B cell (primary cell): ENCODE measurements at regions not wholly inside any gene's neighbourhood (a gene's known extent, or its start where the extent isn't known, plus 50 kb on each side); places are given as distances from the start of the nearest gene placed in this dataset.

ENCODE experiments used
- ATAC-seq: fragments of 200-7000 bp; cut with Tn5 transposase; one replicate; pipeline ENCODE4 v1.10.0; 2021; ENCODE audit warnings: low read depth, mild to moderate bottlenecking, moderate number of reproducible peaks, moderate library complexity
- CTCF ChIA-PET: fragments of 350-600 bp; sonication (Branson Sonifier 250); formaldehyde crosslinking; loops from one replicate; lab custom pipeline; 2021; ENCODE audit warnings: antibody characterized with exemption, inconsistent platforms; lab: Charles Lee
- POLR2A ChIA-PET: fragments of 350-600 bp; sonication (Branson Sonifier 250); formaldehyde crosslinking; loops from one replicate; lab custom pipeline; 2021; ENCODE audit warnings: antibody characterized with exemption; lab: Charles Lee
- DNase-seq: peaks from one replicate; pipeline ENCODE4 v3.0.0; 2013
- H2AFZ ChIP-seq: 2 replicates; pipeline ENCODE4 v1.6.1; 2012; ENCODE audit warnings: mild to moderate bottlenecking, low read depth, low read length; ENCODE audit not compliant: insufficient read depth, poor library complexity, severe bottlenecking
- H3K27ac ChIP-seq, 2 donors: 1 replicate in 1 of 2; 2 replicates in 1 of 2; pipeline ENCODE4 v1.5.1; 2012 to 2013; ENCODE audit warnings: low read length in 2 of 2, mild to moderate bottlenecking in 2 of 2, moderate library complexity in 1 of 2
- H3K27me3 ChIP-seq, 4 experiments: fragments of 200-600 bp in 1 of 4; sonication (generic) in 1 of 4; replicated peaks in 1 of 4; 1 replicate in 2 of 4; 2 replicates in 2 of 4; pipeline versions ENCODE4 v1.6.1 to v1.7.0; 2013 to 2016; ENCODE audit warnings: low read length in 3 of 4, mild to moderate bottlenecking in 2 of 4, mixed read lengths in 1 of 4, moderate library complexity in 1 of 4; ENCODE audit not compliant: insufficient read depth in 4 of 4, control insufficient read depth in 3 of 4; ENCODE audit errors: control extremely low read depth in 1 of 4
- H3K36me3 ChIP-seq, 2 experiments: replicated peaks in 1 of 2; 1 replicate in 1 of 2; 2 replicates in 1 of 2; pipeline versions ENCODE4 v1.6.1 to v1.7.1; 2013; ENCODE audit warnings: low read length in 1 of 2; ENCODE audit not compliant: insufficient read depth in 2 of 2, control insufficient read depth in 1 of 2; ENCODE audit errors: control extremely low read depth in 1 of 2, extremely low read depth in 1 of 2
- H3K4me1 ChIP-seq, 2 donors: fragments of 200-600 bp in 1 of 2; sonication (generic) in 1 of 2; 1 replicate in 1 of 2; 2 replicates in 1 of 2; pipeline versions ENCODE4 v1.5.1 to v1.6.1; 2013 to 2017; ENCODE audit warnings: low read length in 2 of 2; ENCODE audit not compliant: control insufficient read depth in 2 of 2, insufficient read depth in 2 of 2
- H3K4me2 ChIP-seq: replicated peaks from 2 replicates; pipeline ENCODE3; 2012; ENCODE audit warnings: mild to moderate bottlenecking, low read depth, low read length; ENCODE audit not compliant: poor library complexity, severe bottlenecking
- H3K4me3 ChIP-seq, 5 experiments: fragments of 200-600 bp in 1 of 5; sonication (generic) in 1 of 5; 1 replicate in 3 of 5; 2 replicates in 2 of 5; pipeline versions ENCODE4 v1.5.1 to v1.7.0; 2011 to 2016; ENCODE audit warnings: low read length in 4 of 5, mild to moderate bottlenecking in 4 of 5, low read depth in 2 of 5, control low read depth in 1 of 5, moderate library complexity in 1 of 5; ENCODE audit not compliant: insufficient read depth in 1 of 5; ENCODE audit errors: control extremely low read depth in 1 of 5, extremely low read depth in 1 of 5
- H3K79me2 ChIP-seq: fragments of 200-600 bp; sonication (generic); one replicate; pipeline ENCODE4 v1.6.0; 2016; ENCODE audit warnings: low read length; ENCODE audit not compliant: control insufficient read depth, insufficient read depth
- H3K9ac ChIP-seq: fragments of 200-600 bp; sonication (generic); 2 replicates; pipeline ENCODE4 v1.6.1; 2017; ENCODE audit warnings: mild to moderate bottlenecking, low read length, moderate library complexity
- H3K9me3 ChIP-seq, 3 donors: one replicate each; pipeline versions ENCODE4 v1.6.1 to v1.7.1; 2013; ENCODE audit warnings: low read length in 2 of 3; ENCODE audit not compliant: control insufficient read depth in 2 of 3, insufficient read depth in 1 of 3; ENCODE audit errors: control extremely low read depth in 1 of 3
- H4K20me1 ChIP-seq: 2 replicates; pipeline ENCODE4 v1.6.0; 2012; ENCODE audit warnings: mild to moderate bottlenecking, low read length; ENCODE audit not compliant: insufficient read depth, control insufficient read depth, poor library complexity, severe bottlenecking
- H3K27ac Mint-ChIP-seq: one replicate; pipeline ENCODE4 v1.8.0; 2021; ENCODE audit warnings: mixed read lengths
- H3K27me3 Mint-ChIP-seq: one replicate; pipeline ENCODE4 v1.8.0; 2021; ENCODE audit warnings: mixed read lengths
- H3K4me1 Mint-ChIP-seq: one replicate; pipeline ENCODE4 v1.8.0; 2021; ENCODE audit warnings: mixed read lengths
- H3K4me3 Mint-ChIP-seq: one replicate; pipeline ENCODE4 v1.8.0; 2021; ENCODE audit warnings: mixed read lengths
- H3K9me3 Mint-ChIP-seq: one replicate; pipeline ENCODE4 v1.8.0; 2022; ENCODE audit warnings: mixed read lengths; ENCODE audit not compliant: insufficient read depth
- EZH2 ChIP-seq: IDR thresholded peaks from 2 replicates; pipeline ENCODE4 v1.6.1; 2012; ENCODE audit warnings: borderline replicate concordance, low read depth, mild to moderate bottlenecking, moderate library complexity, low read length; ENCODE audit not compliant: insufficient read depth, poor library complexity, severe bottlenecking
- WGBS: methylation state at CpG from one replicate; pipeline ENCODE4 v1.1.5; 2013; ENCODE audit warnings: missing lambda C conversion rate; ENCODE audit not compliant: insufficient coverage; 5-methylcytosine and 5-hydroxymethylcytosine counted together
- intact Hi-C: fragments of 100-400 bp; cut with micrococcal nuclease; formaldehyde crosslinking; loops from one replicate; pipeline ENCODE4 v1.10.0; 2022
- TF ChIP-seq, protein P1 (sequence below): fragments of 200-600 bp; IDR thresholded peaks from one replicate; pipeline ENCODE4 v1.8.0; 2022; ENCODE audit warnings: antibody characterized with exemption, mild to moderate bottlenecking

DNA sequence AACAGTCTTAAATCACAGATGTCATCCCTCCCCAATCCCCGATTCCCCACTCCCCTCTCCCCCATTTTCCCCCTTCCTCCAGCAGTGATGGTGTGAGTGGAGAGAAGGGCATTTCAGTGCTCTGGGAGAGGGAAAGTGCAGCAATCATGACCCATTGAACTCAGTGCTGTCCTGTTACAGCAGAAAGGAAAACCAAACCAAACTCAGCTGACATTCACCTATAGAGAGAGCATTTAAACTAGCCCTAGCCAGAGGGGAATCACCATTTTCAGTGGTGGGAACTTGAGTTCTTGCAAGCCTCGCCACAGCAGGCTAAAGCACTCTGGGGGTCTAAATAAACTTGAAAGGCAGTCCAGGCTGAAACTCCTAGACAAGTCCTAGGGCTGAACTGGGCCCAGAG is 129.9 kb upstream of the COL21A1 start:
- Mint-ChIP-seq H3K27me3 (no peaks in the 10 kb centered on the region), H3K4me1 (no peaks in the 10 kb centered on the region), H3K27ac (no peak overlapping the region), H3K4me3 (no peak overlapping the region), H3K9me3 (no peaks in the 10 kb centered on the region)
- Histone ChIP-seq H3K27me3 (no peaks in the 10 kb centered on the region), H3K9ac (no peak overlapping the region), H3K4me2 (no peak overlapping the region), H2AFZ (no peak overlapping the region), H3K4me3 (no peak overlapping the region), H3K27ac (no peak overlapping the region), H3K36me3 (no peaks in the 10 kb centered on the region), H3K9me3 (no peaks in the 10 kb centered on the region), H4K20me1 (no peaks in the 10 kb centered on the region), H3K79me2 (no peaks in the 10 kb centered on the region), H3K4me1 (no peaks in the 10 kb centered on the region)
- WGBS: 70% methylated on average over 1 of the region's 2 CpGs
- ChIA-PET POLR2A (no interaction called here), CTCF (no interaction called here)
- DNase-seq: no peak
- intact Hi-C loops: no loop called here
- no peak for ATAC-seq
- TF ChIP-seq, protein P1, sequence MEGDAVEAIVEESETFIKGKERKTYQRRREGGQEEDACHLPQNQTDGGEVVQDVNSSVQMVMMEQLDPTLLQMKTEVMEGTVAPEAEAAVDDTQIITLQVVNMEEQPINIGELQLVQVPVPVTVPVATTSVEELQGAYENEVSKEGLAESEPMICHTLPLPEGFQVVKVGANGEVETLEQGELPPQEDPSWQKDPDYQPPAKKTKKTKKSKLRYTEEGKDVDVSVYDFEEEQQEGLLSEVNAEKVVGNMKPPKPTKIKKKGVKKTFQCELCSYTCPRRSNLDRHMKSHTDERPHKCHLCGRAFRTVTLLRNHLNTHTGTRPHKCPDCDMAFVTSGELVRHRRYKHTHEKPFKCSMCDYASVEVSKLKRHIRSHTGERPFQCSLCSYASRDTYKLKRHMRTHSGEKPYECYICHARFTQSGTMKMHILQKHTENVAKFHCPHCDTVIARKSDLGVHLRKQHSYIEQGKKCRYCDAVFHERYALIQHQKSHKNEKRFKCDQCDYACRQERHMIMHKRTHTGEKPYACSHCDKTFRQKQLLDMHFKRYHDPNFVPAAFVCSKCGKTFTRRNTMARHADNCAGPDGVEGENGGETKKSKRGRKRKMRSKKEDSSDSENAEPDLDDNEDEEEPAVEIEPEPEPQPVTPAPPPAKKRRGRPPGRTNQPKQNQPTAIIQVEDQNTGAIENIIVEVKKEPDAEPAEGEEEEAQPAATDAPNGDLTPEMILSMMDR: no peak
- TF ChIP-seq EZH2: no peak

DNA sequence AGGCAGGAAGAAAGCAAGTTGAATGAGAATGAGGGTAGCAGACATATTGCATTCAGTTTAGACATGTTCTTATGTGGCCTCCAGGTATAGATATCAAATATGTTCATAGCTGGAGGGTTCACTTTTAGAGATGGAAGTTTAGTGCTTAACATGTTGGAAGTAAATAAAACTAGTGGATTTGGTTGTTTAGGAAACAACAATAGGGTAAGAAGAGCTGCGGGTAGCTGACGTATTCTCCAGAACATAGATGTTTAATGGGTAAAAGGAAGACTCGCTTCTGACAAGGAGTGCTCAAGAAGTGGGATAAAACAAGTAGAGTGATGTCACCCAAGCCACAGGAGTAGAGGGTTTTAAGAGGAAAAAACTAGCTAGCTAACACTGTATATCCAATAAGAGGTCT is 128.4 kb upstream of the COL21A1 start:
- no peak overlapping the region for H3K4me3 Mint-ChIP-seq
- intact Hi-C loops: no loop called here
- TF ChIP-seq, protein P1: no peak
- TF ChIP-seq EZH2: no peak
- no peaks in the 10 kb centered on the region for H3K9me3 Mint-ChIP-seq
- ChIA-PET POLR2A (no interaction called here), CTCF (no interaction called here)
- H3K4me1 ChIP-seq: no peaks in the 10 kb centered on the region
- no peak overlapping the region for H3K27ac ChIP-seq
- no peak overlapping the region for H3K9ac ChIP-seq
- peaks cover 6% of the 10 kb centered on the region for H3K4me1 Mint-ChIP-seq
- H3K27me3 ChIP-seq: no peaks in the 10 kb centered on the region
- no peaks in the 10 kb centered on the region for H3K36me3 ChIP-seq
- H3K79me2 ChIP-seq: no peaks in the 10 kb centered on the region
- DNase-seq (no peak), ATAC-seq (no peak)
- 93% methylated on average over 2 of the region's 3 CpGs for WGBS
- no peaks in the 10 kb centered on the region for H4K20me1 ChIP-seq
- no peak overlapping the region for H3K4me3 ChIP-seq
- H3K4me2 ChIP-seq: no peak overlapping the region
- H3K27ac Mint-ChIP-seq: no peak overlapping the region
- no peak overlapping the region for H2AFZ ChIP-seq
- H3K9me3 ChIP-seq: no peaks in the 10 kb centered on the region
- H3K27me3 Mint-ChIP-seq: no peaks in the 10 kb centered on the region
